ENCODE measurements at regions not wholly inside any gene's neighbourhood (a gene's known extent, or its start where the extent isn't known, plus 50 kb on each side); places are given as distances from the start of the nearest gene placed in this dataset.
"Not testable (repeated sequence)": the region's sequence is repeated elsewhere in the genome, so short reads cannot be mapped to it uniquely, and the experiment has no call there.

DNA sequence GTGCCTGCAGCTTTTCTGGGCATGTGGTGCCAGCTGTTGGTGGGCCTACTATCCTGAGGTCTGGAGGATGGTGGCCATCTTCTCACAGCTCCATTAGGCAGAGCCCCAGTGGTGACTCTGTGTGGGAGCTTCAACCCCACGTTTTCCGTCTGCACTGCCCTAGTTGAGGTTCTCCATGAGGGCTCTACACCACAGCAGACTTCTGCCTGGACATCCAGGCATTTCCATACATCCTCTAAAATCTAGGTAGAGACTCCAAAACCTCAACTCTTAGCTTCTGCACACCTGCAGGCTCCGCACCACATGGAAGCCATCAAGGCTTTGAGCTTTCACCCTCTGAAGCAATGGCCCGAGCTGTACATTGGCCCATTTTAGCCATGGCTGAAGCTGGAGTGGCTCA is 153.3 kb upstream of the PGRMC2 start:
- no peak for DNase-seq

DNA sequence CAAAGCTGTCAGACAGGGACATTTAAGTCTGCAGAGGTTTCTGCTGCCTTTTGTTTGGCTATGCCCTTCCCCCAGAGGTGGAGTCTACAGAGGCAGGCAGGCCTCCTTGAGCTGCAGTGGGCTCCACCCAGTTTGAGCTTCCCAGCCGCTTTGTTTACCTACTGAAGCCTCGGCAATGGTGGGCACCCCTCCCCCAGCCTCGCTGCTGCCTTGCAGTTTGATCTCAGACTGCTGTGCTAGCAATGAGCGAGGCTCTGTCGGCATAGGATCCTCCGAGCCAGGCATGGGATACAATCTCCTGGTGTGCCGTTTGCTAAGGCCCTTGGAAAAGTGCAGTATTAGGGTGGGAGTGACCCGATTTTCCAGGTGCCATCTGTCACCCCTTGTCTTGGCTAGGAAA is 149.4 kb upstream of the PGRMC2 start:
- not testable (repeated sequence) for DNase-seq

DNA sequence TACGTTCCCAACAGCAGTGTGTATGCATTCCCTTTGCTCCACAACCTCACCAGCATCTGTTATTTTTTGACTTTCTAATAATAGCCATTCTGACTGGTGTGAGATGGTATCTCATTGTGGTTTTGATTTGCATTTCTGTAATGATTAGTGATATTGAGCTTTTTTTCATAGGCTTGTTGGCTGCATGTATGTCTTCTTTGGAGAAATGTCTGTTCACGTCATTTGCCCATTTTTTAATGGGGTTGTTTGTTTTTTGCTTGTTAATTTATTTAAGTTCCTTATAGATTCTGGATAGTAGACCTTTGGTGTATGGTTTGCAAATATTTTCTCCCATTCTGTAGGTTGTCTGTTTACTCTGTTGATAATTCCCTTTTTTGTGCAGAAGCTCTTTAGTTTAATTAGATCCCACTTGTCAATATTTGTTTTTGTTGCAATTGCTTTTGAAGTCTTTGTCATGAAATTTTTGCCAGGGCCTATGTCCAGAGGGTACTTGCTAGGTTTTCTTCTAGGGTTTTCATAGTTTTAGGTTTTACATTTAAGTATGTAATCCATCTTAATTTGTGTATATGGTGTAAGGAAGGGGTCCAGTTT is 141.5 kb upstream of the PGRMC2 start:
- DNase-seq: not testable (repeated sequence)

GRCh38 chr4:128428397-128428796 is 140.8 kb upstream of the PGRMC2 start:
- no peak for DNase-seq

DNA sequence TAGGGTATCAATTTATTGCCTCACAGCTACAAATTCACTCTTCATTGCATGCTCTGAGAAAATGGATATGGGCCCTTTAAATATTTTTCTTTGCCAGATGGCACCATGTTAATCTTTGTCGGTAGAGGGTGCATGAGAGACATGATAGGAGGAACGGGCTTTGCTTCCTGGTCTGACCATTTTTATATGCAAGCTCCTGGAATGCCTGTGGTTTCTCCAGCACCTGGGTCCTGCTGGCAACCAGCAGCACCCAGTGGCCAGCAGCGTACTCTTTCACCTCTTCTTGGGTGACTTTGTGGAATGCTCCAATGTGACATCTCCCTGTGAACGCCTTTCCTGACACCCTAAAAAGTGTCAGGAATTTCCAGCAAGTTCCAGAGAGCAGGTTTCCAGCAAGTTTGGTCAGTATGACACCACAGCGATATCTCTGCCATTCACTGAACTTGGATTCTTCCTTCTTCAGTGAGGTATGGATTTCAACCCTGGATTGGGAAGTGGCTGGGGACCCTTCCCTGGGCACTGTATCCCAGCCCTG is 140.3 kb upstream of the PGRMC2 start:
- DNase-seq: no peak

DNA sequence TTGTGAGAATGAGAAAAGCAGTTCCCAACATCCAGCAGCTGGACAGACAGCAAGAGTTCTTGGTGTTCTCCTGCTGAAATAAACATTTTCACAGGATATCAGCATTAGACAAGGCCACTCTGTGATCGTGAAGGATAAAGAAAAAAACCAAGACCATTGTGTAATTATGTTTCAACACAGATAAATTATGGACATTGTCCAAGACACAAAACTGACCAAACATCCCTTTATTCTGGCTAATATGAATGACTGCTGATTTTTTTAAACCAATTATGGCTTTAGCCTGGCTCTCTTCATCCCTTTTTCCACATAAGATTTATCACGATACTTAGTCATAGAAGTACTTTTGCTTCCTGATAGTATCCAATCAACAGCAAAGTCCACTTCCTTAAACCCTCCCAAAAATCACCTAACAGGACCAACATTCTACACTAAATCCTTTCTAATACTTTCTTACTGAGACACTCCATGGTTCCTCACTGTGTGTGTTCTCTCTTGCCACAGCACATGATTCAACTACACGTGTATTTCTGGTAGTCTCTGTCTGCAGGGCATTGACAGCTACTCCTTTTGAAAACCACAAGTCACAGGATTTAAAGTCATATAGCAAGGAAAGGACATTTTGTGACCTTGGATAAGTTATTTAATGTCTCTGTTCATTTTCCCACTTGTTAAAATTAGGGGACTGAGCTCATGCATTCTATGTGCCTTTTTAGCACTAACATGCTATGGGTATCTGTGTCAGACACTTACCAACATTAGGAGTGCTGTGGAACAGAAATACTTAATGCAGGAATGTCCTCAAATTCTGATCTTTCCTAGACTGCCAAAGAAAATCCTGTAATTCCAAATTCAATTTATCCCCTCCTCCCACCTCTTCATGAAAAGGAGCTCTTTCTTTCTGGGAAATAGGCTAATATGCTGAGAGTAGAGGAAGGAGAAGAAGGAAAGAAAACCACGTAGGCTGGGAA is 137.2 kb upstream of the PGRMC2 start:
- no peak for DNase-seq

GRCh38 chr4:128422296-128422695 is 134.7 kb upstream of the PGRMC2 start:
- not testable (repeated sequence) for DNase-seq

GRCh38 chr4:128416921-128417320 is 129.3 kb upstream of the PGRMC2 start:
- no peak for DNase-seq

DNA sequence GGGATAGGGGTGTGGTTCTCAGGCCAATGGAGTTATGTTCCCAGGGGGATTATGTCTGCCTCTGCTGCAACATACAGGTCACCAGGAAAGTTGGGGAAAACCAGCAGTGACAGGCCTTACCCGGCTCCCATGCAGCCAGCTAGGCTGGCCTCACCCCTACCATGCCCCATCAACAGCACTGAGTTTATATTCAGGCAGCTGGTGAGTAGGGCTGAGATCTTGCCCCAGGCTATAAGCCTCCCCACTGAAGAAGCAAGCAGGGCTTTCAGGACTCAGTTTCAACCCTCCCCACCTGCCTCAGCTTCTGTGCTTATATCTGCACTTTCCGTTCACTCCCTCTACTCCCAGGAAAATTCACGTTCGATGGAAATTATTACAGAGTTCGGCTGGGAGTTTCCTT is 122.4 kb upstream of the PGRMC2 start:
- DNase-seq: no peak

DNA sequence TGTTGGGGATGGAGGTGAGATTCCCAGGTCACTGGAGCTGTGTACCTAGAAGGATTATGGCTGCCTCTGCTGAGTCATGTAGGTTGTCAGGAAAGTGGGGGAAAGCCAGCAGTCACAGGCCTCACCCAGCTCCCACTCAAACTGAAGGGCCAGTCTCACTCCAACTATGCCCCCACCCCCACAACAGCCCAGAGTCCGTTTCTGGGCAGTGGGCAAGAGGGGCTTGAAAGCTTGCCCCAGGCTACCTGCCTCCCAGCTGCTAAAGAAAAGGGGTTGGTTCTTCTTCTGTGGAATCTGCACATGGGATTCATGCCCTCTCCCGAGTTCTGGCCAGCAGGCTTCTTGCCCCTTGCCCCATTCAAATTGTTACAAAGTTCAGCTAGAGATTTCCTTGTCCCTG is 116.0 kb upstream of the PGRMC2 start:
- DNase-seq: no peak

DNA sequence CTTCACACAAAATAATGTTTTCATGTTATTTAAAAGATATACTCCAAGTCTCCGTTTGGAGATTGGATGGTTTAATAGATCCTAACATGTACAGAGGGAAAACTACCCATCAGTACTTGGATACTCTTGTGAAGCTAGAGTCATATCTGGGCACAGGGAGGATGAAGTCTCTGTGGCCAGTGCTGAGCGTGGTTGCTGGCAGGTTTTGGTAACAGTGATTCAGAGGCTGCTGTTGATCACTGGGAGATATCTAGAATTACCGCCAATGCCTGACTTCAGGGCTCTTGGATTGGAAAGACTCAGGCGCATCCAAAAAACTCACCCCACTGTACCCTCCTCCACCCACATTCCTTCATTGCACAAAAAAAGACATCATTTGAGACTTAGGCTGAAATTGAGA is 107.2 kb upstream of the PGRMC2 start:
- no peak for DNase-seq

DNA sequence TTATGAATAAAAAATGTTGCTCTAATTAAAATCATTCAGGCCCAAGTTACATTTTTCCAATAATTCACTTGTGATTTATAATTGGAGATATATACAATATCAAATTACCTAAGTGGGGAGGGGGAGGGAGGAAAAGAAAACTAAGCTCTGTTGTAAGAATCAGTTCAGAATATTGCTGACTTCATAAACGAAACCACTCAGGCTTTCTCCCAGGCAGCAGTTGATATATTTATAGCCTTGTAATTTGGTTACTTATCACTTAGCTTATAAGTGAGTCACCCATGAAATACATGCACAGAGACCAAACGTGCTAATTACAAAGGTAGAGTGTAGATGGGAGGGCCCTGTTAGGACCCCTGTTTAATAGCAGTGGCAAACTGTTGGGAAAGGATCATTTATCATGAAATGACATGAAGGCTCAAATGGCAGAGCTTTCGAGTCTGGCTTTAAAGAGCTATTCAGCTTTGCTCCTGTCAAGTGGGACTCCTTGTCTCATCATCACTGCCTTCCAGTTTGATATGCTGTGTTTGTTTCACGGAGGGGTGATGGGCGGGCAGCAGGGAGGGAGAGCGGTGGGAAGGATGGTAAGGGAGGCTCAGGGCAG is 105.6 kb upstream of the PGRMC2 start:
- DNase-seq: no peak

DNA sequence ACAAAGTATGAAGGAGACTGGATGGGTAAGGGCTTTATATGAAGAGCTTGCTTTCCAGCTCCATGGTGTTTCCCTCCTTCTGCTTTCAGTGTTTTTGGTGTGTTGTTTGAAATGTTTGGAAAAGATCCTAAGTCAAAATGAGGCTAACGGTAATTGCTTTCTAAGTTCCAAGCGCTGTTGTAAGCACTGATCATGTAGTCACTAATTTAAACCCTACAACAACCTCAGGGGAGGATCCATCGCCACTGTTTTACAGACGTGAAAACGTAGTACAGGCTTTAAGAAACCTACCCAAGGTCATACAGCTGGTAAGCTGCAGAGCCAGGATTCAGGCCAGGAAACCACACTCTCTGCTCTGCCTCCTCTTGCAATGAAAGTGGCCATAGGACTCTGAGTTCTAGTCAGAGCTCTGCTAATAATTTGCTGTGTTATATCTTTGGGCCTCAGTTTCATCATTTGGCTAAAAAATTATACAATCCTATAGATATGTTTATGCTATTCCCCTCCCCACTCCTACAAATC is 102.9 kb upstream of the PGRMC2 start:
- DNase-seq: no peak

DNA sequence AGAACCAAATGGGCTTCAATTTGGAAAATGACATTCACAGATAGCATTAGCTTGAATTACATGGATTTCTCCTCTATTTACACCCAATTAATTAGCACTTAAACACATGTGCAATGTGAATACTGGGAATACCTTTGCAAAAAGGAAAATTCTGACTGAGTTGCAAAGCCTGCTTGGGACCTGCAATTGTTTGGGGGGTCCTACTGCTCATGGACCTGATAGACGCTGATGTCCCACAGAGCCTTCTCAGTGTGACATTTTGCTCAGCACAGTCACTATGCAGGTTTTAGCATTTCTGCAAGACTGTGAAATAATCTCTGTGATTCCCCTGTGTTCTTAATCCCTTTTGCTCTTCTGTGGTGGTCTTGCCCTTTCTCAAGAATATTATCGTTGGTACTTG is 101.2 kb upstream of the PGRMC2 start:
- no peak for DNase-seq

GRCh38 chr4:128388352-128388630 is 100.7 kb upstream of the PGRMC2 start:
- DNase-seq: no peak

DNA sequence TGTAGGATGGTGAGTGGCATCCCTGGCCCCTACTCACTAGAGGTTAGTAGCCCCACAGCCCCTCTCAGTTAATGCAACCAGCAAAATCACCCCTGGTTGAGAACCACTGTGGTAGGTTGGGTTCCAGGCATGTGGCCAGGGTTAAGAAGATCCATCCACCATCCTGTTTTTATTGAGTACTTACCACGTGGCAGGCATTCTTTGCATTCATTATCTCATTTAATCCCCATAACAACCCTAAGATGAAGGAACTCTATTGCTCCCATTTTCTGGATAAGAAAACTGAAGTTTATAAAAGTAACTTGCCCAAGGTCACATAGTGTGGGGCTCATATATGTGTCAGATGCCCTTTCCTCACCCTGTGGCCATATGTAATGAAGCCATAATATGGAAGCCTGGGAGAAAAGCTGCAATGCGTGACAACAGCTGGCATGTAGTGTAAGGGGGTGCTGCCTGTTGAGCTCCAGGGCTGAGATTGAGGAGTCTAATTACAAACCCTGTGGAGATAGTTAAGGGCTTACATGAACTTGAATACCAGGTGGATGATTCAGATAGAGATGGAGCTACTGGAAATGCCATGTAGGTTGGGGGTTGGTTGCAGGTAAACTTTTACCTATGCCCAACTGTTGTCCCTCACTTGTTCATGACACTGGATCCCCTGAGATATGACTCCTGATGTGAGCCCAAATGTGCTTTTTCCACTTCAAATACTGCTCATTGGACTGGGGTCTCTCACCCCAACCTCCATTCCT is 100.2 kb upstream of the PGRMC2 start:
- DNase-seq: no peak

- DNase-seq: no peak
Measured at GRCh38 chr4:128386761-128387599, 99.4 kb upstream of the PGRMC2 start.

DNA sequence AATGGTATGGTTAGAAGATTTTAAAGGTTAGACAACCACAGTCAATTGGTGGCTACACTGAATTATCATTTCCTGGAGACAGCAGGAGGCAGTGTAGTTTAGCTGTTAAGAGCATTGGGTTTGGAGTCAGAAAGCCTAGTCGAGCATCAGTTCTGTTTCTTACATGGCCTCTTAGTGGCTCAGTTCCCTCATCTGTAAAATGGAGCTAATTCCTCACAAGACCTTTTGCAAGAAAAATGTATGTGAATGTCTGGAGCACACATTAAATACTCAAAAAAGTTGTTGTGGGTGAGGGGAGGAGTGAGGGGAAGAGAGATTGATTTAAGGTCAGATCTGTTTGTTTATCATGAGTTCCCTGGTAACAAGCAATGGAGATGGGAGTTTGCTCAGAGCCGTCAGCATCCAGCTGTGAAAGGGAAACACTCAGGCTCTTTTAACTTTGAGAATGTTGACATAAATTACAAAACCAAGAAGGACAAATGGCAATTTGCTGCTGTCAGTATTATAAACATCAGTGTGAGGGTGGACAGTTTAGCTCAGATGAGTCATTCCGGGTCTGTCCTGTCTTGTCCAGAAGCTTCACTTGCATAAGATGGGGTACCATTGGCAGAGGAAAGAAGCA is 98.2 kb upstream of the PGRMC2 start:
- no peak for DNase-seq

DNA sequence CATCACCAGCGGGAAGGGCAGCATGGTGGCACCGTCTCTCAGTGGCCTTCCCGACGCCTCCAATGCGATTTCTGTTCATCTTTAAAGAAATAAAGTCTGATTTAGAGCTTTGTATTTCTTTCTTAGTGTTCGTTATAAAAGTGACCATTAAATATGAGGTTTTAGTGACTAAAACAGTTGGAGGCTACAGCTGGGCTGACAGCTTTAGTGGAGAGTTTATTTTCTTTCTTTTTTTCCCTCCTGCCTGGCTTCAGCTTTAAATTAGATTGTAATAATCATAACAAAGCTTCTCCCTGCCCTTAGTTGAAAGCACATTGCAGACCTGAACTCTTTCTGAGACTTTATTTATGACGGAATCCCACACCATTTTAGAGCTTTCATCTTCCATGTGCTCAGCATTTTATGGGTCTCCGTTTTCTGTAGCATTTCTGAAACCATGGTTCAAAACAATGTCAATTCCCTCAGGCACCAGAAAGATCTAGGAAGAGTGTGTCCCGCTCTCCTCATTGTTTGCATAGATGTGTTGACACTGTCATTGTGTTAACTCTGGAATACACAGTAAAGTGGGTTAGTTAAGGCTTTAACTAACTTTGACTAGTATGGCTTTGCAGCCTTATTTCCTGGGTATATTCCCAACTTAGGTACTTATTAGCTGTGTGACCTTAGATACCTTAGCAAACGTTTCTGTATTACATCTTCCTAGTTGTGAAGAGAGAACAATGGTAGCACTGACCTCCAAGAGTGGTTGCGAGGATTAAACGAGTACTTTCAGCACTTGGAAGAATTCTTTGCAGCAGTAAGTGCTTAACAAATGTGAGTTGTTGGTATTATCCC is 97.4 kb upstream of the PGRMC2 start:
- no peak for DNase-seq

- DNase-seq: no peak
Measured at GRCh38 chr4:128384091-128384520, 96.5 kb upstream of the PGRMC2 start.
